KMS-11 (cell line): ENCODE measurements at regions not wholly inside any gene's neighbourhood (a gene's known extent, or its start where the extent isn't known, plus 50 kb on each side); places are given as distances from the start of the nearest gene placed in this dataset.

Experiments
- H2AFZ ChIP-seq: fragments of 200-600 bp; sonication (generic); 2 replicates; pipeline ENCODE4 v1.6.1; 2016; ENCODE audit warnings: antibody characterized with exemption, mixed run types, low read depth
- H3K27ac ChIP-seq: fragments of 200-600 bp; sonication (generic); 2 replicates; pipeline ENCODE4 v1.6.1; 2016; ENCODE audit warnings: mild to moderate bottlenecking, mixed run types
- H3K27me3 ChIP-seq: fragments of 200-600 bp; sonication (generic); 2 replicates; pipeline ENCODE4 v1.6.1; 2017; ENCODE audit warnings: mild to moderate bottlenecking, low read depth, mixed run types, moderate library complexity; ENCODE audit not compliant: insufficient read depth
- H3K36me3 ChIP-seq: fragments of 200-600 bp; sonication (generic); 2 replicates; pipeline ENCODE4 v1.6.1; 2017; ENCODE audit warnings: mild to moderate bottlenecking, mixed run types; ENCODE audit not compliant: insufficient read depth
- H3K4me1 ChIP-seq: fragments of 200-600 bp; sonication (generic); 2 replicates; pipeline ENCODE4 v1.6.1; 2016; ENCODE audit warnings: mild to moderate bottlenecking, low read depth, mixed run types; ENCODE audit not compliant: poor library complexity, severe bottlenecking
- H3K4me2 ChIP-seq: fragments of 200-600 bp; sonication (generic); 2 replicates; pipeline ENCODE4 v1.7.0; 2016; ENCODE audit warnings: mild to moderate bottlenecking, mixed run types
- H3K4me3 ChIP-seq: fragments of 200-600 bp; sonication (generic); IDR thresholded peaks from 2 replicates; pipeline ENCODE4 v1.6.1; 2017; ENCODE audit warnings: low read depth, low read length, mixed read lengths; ENCODE audit not compliant: insufficient read depth
- H3K79me2 ChIP-seq: fragments of 200-600 bp; sonication (generic); 2 replicates; pipeline ENCODE4 v1.6.1; 2016; ENCODE audit warnings: low read depth, mixed run types; ENCODE audit not compliant: insufficient read depth
- H3K9ac ChIP-seq: fragments of 200-600 bp; sonication (generic); 2 replicates; pipeline ENCODE4 v1.6.1; 2016; ENCODE audit warnings: mild to moderate bottlenecking, mixed run types
- H4K20me1 ChIP-seq: fragments of 200-600 bp; sonication (generic); 2 replicates; pipeline ENCODE4 v1.6.1; 2016; ENCODE audit warnings: mild to moderate bottlenecking, mixed run types; ENCODE audit not compliant: insufficient read depth
- TF ChIP-seq, protein P1 (sequence below): fragments of 200-600 bp; sonication (generic); conservative IDR thresholded peaks from 2 replicates; pipeline ENCODE4 v1.6.1; 2017; ENCODE audit warnings: low read depth, mild to moderate bottlenecking, antibody characterized with exemption, low read length, moderate library complexity, mixed read lengths

DNA sequence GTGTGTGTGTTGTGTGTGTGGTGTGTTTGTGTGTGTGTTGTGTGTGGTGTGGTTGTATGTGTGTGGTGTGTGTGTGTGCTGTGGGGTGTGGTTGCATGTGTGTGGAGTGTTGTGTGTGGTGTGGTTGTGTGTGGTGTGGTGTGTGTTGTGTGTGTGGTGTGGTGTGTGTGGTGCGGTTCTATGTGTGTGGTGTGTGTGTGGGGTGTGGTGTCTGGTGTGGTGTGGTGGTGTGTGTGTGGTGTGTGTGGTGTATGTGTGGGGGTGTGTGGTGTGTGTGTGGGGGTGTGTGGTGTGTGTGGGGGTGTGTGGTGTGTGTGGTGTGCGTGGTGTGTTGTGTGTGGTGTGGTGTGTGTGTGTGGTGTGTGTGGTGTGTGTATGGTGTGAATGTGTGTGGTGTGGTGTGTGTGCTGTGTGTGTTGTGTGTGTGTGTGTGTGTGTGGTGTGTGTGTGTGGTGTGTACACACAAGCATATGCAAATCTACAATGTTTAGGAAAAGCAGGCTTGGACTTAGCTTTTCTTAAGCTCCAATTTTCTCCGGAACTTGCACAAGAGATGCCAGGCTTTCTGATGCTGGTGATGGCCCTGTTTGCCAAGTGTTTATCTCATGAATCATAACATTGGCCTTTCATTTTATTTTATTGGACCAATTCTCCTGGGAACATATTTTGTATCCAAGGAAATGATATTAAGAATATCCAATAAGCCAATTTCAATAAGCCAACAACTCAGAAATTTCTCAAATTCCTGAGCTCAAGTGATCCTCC lies 148.7 kb downstream of the SPATA18 start:
- Histone ChIP-seq H3K36me3 (no peaks in the 10 kb centered on the region), H2AFZ (no peak overlapping the region), H4K20me1 (no peaks in the 10 kb centered on the region), H3K27ac (no peak overlapping the region), H3K4me3 (no peak overlapping the region), H3K9ac (no peak overlapping the region), H3K27me3 (no peaks in the 10 kb centered on the region), H3K79me2 (no peaks in the 10 kb centered on the region), H3K4me2 (no peak overlapping the region), H3K4me1 (no peaks in the 10 kb centered on the region)
- TF ChIP-seq, protein P1, sequence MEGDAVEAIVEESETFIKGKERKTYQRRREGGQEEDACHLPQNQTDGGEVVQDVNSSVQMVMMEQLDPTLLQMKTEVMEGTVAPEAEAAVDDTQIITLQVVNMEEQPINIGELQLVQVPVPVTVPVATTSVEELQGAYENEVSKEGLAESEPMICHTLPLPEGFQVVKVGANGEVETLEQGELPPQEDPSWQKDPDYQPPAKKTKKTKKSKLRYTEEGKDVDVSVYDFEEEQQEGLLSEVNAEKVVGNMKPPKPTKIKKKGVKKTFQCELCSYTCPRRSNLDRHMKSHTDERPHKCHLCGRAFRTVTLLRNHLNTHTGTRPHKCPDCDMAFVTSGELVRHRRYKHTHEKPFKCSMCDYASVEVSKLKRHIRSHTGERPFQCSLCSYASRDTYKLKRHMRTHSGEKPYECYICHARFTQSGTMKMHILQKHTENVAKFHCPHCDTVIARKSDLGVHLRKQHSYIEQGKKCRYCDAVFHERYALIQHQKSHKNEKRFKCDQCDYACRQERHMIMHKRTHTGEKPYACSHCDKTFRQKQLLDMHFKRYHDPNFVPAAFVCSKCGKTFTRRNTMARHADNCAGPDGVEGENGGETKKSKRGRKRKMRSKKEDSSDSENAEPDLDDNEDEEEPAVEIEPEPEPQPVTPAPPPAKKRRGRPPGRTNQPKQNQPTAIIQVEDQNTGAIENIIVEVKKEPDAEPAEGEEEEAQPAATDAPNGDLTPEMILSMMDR = no peak

DNA sequence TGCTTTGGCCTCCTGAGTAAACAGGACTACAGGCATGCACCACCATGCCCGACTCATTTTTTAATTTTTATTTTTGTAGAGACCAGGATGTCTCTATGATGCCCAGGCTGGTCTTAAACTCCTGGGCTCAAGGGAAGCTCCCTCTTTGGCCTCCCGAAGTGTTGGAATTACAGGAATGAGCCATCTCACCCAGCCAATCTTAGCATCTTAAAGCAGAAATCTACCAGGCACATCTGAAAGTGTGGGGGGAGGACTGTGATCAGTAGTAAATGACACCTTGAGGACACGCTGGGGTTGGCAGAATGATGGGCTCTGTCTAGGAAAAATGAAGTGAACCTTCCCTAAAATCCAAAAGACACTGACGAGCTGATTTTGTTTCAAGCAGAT lies 149.2 kb downstream of the SPATA18 start:
- Histone ChIP-seq H3K27ac (no peak overlapping the region), H2AFZ (no peak overlapping the region), H3K4me1 (no peaks in the 10 kb centered on the region), H3K9ac (no peak overlapping the region), H3K4me3 (no peak overlapping the region), H3K79me2 (no peaks in the 10 kb centered on the region), H3K4me2 (no peak overlapping the region), H3K27me3 (no peaks in the 10 kb centered on the region), H3K36me3 (no peaks in the 10 kb centered on the region), H4K20me1 (no peaks in the 10 kb centered on the region)
- TF ChIP-seq, protein P1 = no peak

DNA sequence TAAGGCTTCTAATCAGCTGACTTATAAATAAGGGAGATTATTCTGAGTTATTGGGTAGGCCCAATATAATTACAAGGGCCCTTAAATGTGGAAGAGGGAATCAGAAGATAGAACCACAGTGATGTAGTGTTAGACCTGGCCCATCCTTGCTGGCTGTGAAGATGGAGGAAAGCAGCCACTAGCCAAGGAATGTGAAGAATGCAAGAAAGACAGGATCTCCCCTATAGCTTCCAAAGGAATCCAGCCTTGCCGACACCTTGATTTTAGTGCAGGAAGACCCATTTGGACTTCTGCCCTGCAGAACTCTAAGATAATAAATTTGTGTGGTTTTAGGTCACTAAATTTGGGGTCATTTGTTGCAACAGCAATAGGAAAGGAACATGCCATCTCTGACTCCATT lies 150.6 kb downstream of the SPATA18 start:
- Histone ChIP-seq H3K4me2 (no peak overlapping the region), H3K27ac (no peak overlapping the region), H4K20me1 (no peaks in the 10 kb centered on the region), H3K9ac (no peak overlapping the region), H3K79me2 (no peaks in the 10 kb centered on the region), H3K27me3 (no peaks in the 10 kb centered on the region), H3K36me3 (no peaks in the 10 kb centered on the region), H3K4me3 (no peak overlapping the region), H3K4me1 (no peaks in the 10 kb centered on the region), H2AFZ (no peak overlapping the region)
- TF ChIP-seq, protein P1 = no peak

DNA sequence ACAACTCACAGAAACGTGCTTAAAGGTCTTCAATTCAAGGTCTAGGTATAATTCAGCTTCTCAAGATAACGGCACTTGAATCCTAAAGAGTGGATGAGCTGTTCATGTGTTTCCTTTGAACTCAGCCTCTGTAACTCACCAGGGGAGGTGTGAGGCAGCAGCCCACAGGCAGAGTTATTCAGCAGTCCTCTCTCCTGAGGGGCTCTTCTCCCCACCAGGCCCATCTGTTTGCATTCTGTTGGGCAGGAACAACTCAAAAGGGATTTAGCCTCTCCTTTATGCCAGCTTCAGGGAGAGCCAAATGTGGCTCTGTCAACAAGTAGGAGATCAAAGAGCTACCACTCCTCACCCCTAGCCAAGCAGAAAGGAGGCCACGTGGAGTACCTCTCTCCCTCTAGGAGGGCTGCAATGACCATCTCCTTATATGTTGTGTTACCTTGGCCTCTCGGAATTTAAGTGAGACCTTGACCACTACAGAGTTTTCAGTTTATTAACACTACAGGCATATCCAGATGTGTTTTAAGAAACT lies 151.2 kb downstream of the SPATA18 start:
- TF ChIP-seq, protein P1 = no peak
- Histone ChIP-seq H3K79me2 (no peaks in the 10 kb centered on the region), H3K27ac (no peak overlapping the region), H3K4me2 (no peak overlapping the region), H3K27me3 (no peaks in the 10 kb centered on the region), H2AFZ (no peak overlapping the region), H3K4me1 (no peaks in the 10 kb centered on the region), H3K36me3 (no peaks in the 10 kb centered on the region), H3K4me3 (no peak overlapping the region), H3K9ac (no peak overlapping the region), H4K20me1 (no peaks in the 10 kb centered on the region)
